Heart left ventricle (tissue), 16 donors: ENCODE measurements at regions not wholly inside any gene's neighbourhood (a gene's known extent, or its start where the extent isn't known, plus 50 kb on each side); places are given as distances from the start of the nearest gene placed in this dataset.

Experiments used
- ATAC-seq, 4 donors: fragments of 200-7000 bp; cut with Tn5 transposase; one replicate each; pipeline ENCODE4 v1.9.1; 2020 to 2022; ENCODE audit warnings: moderate library complexity in 4 of 4, mild to moderate bottlenecking in 3 of 4, moderate number of reproducible peaks in 1 of 4
- DNase-seq, 5 donors: peaks; one replicate each; pipeline ENCODE4 v3.0.0-alpha.2; 2020
- H3K27ac ChIP-seq, 12 donors: fragments of 200-600 bp; sonication (generic) in 4 of 12; one replicate each; pipeline versions ENCODE4 v1.5.0 to v1.8.0; 2016 to 2022; ENCODE audit warnings: mild to moderate bottlenecking in 2 of 12
- H3K27me3 ChIP-seq, 9 donors: fragments of 200-600 bp; sonication (generic) in 2 of 9; one replicate each; pipeline versions ENCODE4 v1.5.1 to v1.8.0; 2016 to 2022; ENCODE audit warnings: mild to moderate bottlenecking in 3 of 9
- H3K36me3 ChIP-seq, 9 donors: fragments of 200-600 bp; sonication (generic) in 2 of 9; one replicate each; pipeline versions ENCODE4 v1.5.0 to v1.8.0; 2018 to 2022; ENCODE audit warnings: mild to moderate bottlenecking in 2 of 9
- H3K4me1 ChIP-seq, 12 donors: fragments of 200-600 bp; sonication (generic) in 4 of 12; one replicate each; pipeline versions ENCODE4 v1.5.0 to v1.8.0; 2016 to 2022; ENCODE audit warnings: mild to moderate bottlenecking in 3 of 12
- H3K4me3 ChIP-seq, 12 donors: fragments of 200-600 bp; sonication (generic) in 4 of 12; one replicate each; pipeline versions ENCODE4 v1.5.0 to v1.8.0; 2017 to 2022; ENCODE audit warnings: mild to moderate bottlenecking in 9 of 12, moderate library complexity in 4 of 12
- H3K9me3 ChIP-seq, 12 donors: fragments of 200-600 bp; sonication (generic) in 4 of 12; one replicate each; pipeline versions ENCODE4 v1.5.0 to v1.8.0; 2016 to 2022; ENCODE audit warnings: mild to moderate bottlenecking in 1 of 12
- POLR2A ChIP-seq, 2 donors: fragments of 450-650 bp; IDR thresholded peaks; one replicate each; pipeline ENCODE4 v1.6.1; 2017; ENCODE audit warnings: antibody characterized with exemption in 2 of 2, mild to moderate bottlenecking in 2 of 2, moderate library complexity in 2 of 2
- WGBS, 4 donors: extraction: QIAGEN DNeasy Blood & Tissue Kit in 2 of 4; methylation state at CpG; one replicate each; pipeline versions ENCODE4 v1.1.5 to v1.1.7; 2013 to 2018; 5-methylcytosine and 5-hydroxymethylcytosine counted together
- intact Hi-C, 10 donors: fragments of 100-400 bp; cut with DNase I; formaldehyde crosslinking; loops; one replicate each; pipeline versions ENCODE4 v1.11.1 to v1.14.2; 2022
- TF ChIP-seq, protein P1 (sequence below), 12 donors: fragments of 200-600 bp; sonication (generic) in 4 of 12; IDR thresholded peaks; one replicate each; pipeline versions ENCODE4 v1.5.0 to v1.8.0; 2018 to 2022; ENCODE audit warnings: antibody characterized with exemption in 12 of 12, mild to moderate bottlenecking in 5 of 12
- donor health status: ischemic (EF 13 %, LVEDD 7.1; RV severe dilation, severe dysfunction).
- donor health status: healthy with polysubstance abuse.
- donor health status: DM: no; HTN: yes; CAD: no.
- donor health status: DM: no; HTN: no; CAD: no.
- donor health status: ischemic (EF 25% LVEDD 6.9; RV normal size, moderate dysfunction).
- donor health status: ischemic (EF 25% LVEDD 5.7; RV mildly dilated, moderate dysfunction).
- donor health status: healthy.
- donor health status: DM: yes; HTN: yes; CAD: no.
- donor health status: ischemic (EF 35%, LVEDD 5.7; RV mildly dilated, moderate dysfunction).
- donor health status: nonischemic (EF 11% LVEDD 7.7; RV severe dilation, severe dysfunction).
- donor health status: DM: yes; HTN: yes; CAD: no.
- donor health status: PGD.
- donor health status: ischemic (EF 29% LVEDD 5.4; RV normal size, mild dysfunction).
- donor health status: nonischemic (EF 23%, LVEDD 6.1; RV moderate dilation, normal function).

DNA sequence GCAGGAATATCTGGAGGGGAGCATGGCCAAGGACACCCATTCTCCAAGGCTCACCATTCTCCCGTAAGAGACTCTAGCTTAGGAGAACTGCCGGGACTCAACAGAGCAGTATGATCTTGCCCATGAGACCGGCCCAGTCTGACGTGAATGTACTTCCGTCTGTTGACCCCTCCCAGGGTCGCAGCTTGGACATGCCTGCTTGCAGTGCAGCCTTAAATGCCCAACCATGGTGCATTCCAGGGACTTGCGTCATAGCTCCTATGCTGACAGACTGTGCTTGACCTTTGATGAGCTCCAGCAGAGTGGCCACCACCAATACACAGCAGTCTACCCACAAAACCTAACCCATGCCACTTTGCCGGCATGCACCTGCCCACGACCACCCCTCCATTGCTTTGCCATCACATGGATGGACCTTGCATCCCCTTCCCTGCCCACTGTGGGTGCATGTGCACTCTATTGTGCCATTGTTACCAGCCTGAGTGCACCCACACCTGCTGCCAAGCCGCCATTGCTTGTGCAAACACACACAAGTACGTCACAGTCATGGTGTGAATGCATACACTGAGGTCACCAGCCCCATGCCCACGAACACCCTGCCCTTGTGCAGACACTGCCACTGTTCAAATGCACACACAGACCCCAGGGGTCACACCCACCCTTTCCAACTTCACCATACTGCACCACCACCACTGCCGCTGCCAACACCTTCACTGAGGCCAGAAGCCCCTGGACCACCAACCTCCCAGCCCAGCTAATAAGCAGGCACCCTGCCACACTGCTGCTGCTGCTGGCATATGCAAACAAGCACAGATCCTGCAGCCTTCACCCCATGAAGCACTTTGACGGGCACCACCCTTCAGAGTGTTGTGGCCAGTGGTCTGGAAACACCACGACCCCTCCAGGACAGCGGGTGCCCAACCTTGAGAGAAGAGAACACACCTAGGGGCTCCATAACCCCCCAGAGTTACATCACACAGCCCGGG is 1141.3 kb downstream of the BRINP3 start:
- DNase-seq (no peak), ATAC-seq (no peak)
- no peaks in the 10 kb centered on the region for H3K36me3 ChIP-seq
- H3K9me3 ChIP-seq, result peaks cover 0 to 7% (median 0%) of the 10 kb centered on the region in 12 donors
- no peaks in the 10 kb centered on the region for H3K27me3 ChIP-seq
- intact Hi-C loops, result no loop called here
- H3K27ac ChIP-seq, result no peak overlapping the region
- no peak for TF ChIP-seq POLR2A (IDR thresholded peaks at IDR 0.05)
- TF ChIP-seq, protein P1, sequence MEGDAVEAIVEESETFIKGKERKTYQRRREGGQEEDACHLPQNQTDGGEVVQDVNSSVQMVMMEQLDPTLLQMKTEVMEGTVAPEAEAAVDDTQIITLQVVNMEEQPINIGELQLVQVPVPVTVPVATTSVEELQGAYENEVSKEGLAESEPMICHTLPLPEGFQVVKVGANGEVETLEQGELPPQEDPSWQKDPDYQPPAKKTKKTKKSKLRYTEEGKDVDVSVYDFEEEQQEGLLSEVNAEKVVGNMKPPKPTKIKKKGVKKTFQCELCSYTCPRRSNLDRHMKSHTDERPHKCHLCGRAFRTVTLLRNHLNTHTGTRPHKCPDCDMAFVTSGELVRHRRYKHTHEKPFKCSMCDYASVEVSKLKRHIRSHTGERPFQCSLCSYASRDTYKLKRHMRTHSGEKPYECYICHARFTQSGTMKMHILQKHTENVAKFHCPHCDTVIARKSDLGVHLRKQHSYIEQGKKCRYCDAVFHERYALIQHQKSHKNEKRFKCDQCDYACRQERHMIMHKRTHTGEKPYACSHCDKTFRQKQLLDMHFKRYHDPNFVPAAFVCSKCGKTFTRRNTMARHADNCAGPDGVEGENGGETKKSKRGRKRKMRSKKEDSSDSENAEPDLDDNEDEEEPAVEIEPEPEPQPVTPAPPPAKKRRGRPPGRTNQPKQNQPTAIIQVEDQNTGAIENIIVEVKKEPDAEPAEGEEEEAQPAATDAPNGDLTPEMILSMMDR (IDR thresholded peaks at IDR 0.05), result no peak
- H3K4me1 ChIP-seq, result no peaks in the 10 kb centered on the region
- H3K4me3 ChIP-seq, result no peak overlapping the region
- 84 to 90% (median 87%) methylated on average over 17 of the region's 17 CpGs for whole genome bisulfite sequencing, 4 donors

DNA sequence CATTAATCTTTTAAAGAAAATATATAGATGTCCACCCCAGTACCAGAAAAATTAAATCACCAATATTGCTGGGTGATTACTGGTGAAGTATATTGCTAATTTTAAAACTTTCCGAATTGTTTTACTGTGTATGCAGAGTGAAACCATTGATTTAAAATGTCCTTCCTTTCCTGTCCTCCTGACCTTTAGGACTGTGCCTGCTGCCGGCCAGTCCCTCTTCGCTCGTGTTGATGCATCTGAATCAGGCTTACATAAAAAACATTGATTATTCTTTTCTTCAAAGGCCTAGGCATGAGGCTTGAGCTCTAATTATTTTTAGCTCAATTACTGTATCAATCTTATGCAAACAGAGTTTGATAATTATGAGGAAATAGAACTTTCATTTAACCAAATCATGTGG is 1128.1 kb downstream of the BRINP3 start:
- WGBS, 4 donors, result 58 to 77% (median 62%) methylated on average over 4 of the region's 4 CpGs
- no peaks in the 10 kb centered on the region for H3K4me1 ChIP-seq
- no peak overlapping the region for H3K27ac ChIP-seq
- H3K36me3 ChIP-seq, result no peaks in the 10 kb centered on the region
- H3K27me3 ChIP-seq, result no peaks in the 10 kb centered on the region
- DNase-seq (no peak), ATAC-seq (no peak)
- H3K9me3 ChIP-seq, result no peaks in the 10 kb centered on the region
- TF ChIP-seq, protein P1 (IDR thresholded peaks at IDR 0.05), result no peak
- TF ChIP-seq POLR2A (IDR thresholded peaks at IDR 0.05), result no peak
- H3K4me3 ChIP-seq, result no peak overlapping the region
- intact Hi-C loops, result no loop called here

DNA sequence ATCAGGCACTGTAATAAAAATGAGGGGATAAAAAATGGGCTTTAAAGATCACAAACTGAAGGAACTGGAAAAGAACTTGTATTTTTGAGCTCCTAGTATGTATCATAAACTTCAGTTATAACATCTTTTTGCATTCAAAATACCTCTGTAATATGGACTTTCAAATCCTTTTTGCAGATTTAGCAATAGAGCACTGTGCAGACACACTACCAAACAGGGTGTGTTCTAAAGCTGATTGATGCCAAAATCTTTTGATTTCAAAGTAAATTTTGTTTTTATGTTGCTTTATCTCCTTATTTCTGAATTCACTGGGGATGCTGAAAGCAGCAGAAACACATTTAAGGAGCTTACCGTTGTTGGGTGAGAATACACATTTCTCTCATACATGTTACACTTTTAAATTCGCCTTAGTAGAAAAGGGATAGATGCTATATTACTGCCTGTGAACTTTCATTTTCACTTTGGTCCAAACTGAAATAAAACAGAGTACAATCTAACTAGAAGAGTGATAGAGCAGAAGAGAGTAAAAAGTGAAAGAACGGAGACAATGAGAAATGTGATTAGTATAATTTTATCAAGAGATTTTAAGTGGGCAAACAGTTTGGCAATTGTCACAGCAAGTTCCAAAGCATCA is 1126.6 kb downstream of the BRINP3 start:
- peak overlapping the region in 2 of 12 donors; percentile 6 to 22 for H3K4me3 ChIP-seq
- 65 to 75% (median 74%) methylated on average over 3 of the region's 3 CpGs for WGBS, 4 donors

DNA sequence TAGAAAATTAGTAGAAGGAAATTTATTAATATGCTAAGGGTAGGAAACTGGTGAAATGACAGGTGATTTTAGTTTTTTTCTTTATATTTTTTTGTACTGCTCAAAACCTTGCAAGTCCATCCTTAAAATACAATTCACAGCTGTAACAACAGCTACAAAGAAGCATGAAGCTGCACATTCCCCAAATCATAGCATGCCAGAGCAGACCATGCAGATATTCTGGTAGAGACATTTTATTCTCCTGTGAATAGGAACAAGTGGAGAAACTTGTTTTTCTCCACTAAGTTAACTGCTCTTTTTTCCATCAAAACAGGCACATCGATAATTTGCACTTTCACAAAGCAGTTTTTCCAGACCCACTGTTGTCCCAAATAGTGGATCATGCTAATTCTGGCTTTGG is 1125.7 kb downstream of the BRINP3 start:
- TF ChIP-seq, protein P1 (IDR thresholded peaks at IDR 0.05), result no peak
- TF ChIP-seq POLR2A (IDR thresholded peaks at IDR 0.05), result no peak
- H3K9me3 ChIP-seq, result no peaks in the 10 kb centered on the region
- WGBS, 4 donors, result 0 to 27% (median 26%) methylated on average over 1 of the region's 1 CpG
- no peaks in the 10 kb centered on the region for H3K4me1 ChIP-seq
- DNase-seq, result no peak
- no peaks in the 10 kb centered on the region for H3K36me3 ChIP-seq
- H3K27ac ChIP-seq, result no peak overlapping the region
- intact Hi-C loops, result no loop called here
- ATAC-seq, result no peak
- no peaks in the 10 kb centered on the region for H3K27me3 ChIP-seq
- H3K4me3 ChIP-seq, result no peak overlapping the region

More for the DNA sequence above, 1126.6 kb downstream of the BRINP3 start:
- H3K4me1 ChIP-seq, result no peaks in the 10 kb centered on the region
- no peak overlapping the region for H3K27ac ChIP-seq
- no peaks in the 10 kb centered on the region for H3K27me3 ChIP-seq
- ATAC-seq, result no peak
- no peak for DNase-seq
- H3K36me3 ChIP-seq, result no peaks in the 10 kb centered on the region
- TF ChIP-seq, protein P1 (IDR thresholded peaks at IDR 0.05), result no peak
- TF ChIP-seq POLR2A (IDR thresholded peaks at IDR 0.05), result no peak
- intact Hi-C loops, result no loop called here
- H3K9me3 ChIP-seq, result no peaks in the 10 kb centered on the region
